DMS53 treated with DMSO at 0.1 percent for 48 hours (cell line): ENCODE measurements at regions not wholly inside any gene's neighbourhood (a gene's known extent, or its start where the extent isn't known, plus 50 kb on each side); places are given as distances from the start of the nearest gene placed in this dataset.

Experiments used
- DNase-seq: peaks from one replicate; lab custom pipeline; 2025; ENCODE audit not compliant: unreplicated experiment; lab: John Stamatoyannopoulos, UW

DNA sequence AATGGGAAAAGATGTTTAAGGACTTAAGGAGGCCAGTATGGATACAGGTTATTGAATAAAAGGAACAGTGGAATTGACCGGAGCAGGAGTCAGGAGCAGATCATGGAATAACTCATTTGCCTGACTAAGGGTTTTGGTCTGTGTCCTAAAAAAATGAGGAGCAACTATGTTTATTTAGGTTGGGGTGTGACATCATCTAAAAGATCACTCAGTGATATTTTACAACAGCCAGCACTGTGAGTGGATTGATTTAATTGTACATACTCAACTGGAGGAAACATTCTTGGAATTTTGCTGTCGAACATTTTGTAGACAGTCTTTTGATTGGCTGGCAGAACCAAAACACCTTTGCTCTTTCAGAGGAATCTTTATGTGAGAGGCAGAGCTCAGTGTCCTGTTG is 348.6 kb upstream of the CDIN1 start:
- DNase-seq, result no peak

DNA sequence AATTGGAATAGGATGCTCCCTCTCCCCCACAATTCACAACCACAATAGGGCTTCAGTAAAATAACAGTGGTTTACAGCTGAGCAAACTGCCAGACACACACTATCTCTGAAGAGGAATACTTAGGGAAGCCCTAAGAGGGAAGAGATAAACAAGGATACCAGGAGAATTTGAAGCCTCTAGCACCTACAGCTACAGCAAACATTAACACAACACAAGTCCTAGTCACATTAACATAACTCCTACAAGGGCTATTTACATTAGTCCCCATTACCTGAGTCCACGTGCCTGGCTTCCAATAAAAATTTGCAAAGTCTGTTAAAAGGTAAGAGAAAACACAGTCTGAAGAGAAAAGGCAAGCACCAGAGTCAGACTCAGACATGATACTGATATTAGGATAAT is 346.9 kb upstream of the CDIN1 start:
- DNase-seq, result no peak

DNA sequence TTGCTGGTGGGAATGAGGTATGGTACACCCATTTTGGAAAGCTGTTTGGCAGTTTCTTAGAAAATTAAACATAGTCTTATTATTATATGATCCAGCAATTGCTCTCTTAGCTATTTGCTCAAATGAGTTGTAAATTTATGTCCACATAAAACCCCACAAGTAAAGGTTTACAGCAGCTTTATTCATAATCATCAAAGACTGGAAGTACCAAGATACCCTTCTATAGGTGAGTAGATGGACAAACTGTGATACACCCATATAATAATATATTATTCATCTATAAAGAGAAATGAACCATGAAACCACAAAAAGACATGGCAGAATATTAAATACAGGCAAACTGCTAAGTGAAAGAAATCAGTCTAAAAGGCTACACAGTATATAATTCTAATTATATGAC is 344.7 kb upstream of the CDIN1 start:
- no peak for DNase-seq

DNA sequence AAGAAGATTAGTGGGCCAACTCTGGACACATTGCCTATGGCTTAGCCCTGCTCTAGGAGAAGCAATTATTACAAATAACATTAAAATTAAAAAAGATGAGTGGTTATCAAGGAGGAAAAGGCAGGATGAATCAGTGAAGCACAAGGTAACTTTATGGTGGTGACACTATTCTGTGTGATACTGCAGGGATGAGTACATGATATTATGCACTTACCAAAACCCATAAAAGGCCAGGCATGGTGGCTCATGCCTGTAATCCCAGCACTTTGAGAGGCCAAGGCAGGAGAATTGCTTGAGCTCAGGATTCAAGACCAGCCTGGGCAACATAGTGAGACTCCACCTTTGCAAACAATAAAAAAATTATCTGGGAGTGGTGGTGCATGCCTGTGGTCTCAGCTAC is 344.3 kb upstream of the CDIN1 start:
- no peak for DNase-seq

DNA sequence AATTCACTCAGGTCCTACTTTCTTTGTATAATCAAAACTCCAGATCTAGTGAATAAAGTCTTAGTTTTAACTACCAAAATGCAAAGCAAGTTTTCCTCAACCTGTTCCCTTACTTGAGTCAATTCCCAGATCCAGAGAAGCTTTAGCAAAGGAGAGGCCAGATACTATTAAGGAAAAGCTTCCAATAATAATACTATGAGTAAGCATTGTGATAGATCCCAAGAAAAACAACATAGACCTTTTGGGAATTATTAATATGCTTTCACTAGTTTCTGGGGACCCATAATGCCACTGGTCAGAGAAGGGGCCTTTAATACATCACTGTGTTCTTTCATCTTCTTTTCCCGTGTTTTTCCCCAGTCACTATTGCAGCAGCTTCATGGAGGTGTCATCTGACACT is 339.9 kb upstream of the CDIN1 start:
- DNase-seq, result no peak

DNA sequence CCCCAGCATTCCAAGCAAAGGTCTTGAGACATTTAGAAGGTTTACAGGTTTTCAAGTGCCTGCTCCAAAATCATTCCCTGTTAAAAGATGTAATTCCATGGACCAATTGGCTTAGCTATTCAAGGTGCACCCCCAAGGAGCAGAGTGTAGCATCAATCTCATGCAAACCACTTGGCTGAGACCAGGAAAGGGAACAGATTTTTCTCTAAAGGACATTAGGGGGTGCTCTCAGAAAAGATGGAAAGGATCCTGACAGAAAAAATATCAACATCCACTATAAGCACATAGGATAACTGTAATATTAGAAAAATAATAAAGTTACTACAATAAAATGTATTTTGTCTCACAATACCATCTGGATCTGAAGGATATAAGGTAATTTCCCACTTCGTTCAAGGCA is 328.0 kb upstream of the CDIN1 start:
- no peak for DNase-seq

DNA sequence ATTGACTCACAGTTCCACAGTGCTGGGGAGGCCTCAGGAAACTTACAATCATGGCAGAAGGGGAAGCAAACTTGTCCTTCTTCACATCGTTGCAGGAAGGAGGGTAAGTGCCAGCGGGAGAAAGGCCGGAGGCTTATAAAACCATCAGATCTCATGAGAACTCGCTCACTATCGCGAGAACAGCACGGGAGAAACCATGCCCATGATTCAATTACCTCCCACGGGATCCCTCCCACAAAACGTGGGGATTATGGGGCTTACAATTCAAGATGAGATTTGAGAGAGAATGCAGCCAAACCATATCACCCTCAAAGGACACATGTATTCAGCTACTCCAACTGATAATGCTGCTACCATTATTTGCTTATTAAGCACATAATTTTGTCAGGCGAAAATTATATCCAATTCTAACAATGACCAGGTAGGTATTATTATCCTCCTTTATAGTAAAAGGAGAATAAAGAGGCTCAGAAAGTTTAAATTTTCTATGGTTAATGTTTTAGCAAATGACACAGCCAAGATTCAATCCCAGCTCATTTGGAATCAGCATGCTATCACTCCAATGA is 327.2 kb upstream of the CDIN1 start:
- no peak for DNase-seq

DNA sequence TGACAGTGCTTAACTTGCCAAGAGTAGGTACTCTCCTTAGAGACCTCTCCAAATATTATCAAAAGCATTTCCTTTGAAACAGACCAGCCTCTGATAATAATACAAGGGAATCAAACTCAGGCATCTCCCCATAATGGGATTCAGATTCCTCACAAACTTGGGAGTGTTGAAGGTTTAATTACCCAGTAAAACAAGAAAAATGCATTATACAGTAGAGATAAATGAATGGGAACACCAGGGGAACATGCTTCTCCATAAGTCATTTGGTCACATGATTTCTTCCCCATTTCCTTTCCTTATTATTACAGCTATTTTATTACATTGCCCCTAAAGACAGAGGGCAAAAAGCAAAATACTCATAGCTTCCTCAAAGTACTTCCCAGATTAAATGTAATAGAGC is 325.0 kb upstream of the CDIN1 start:
- no peak for DNase-seq

DNA sequence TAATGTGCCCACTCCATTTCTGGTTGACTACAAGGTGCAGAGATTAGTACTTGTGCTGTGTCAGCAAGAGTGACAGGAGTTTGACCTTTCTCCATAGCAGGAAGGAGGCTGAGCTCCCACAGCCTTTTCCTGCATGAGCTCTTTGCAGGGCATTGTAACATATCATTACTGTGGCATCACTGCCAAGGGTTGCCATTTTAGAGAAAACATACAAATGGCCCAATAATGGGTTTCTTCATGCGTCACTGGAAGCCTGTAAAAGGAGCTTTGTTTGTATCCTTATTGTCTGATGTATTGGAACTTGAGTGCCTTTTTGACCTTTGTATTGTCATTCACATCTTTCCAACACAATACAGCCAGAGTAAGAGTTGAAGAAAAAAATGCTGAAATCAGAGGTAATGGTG is 323.0 kb upstream of the CDIN1 start:
- DNase-seq, result no peak

DNA sequence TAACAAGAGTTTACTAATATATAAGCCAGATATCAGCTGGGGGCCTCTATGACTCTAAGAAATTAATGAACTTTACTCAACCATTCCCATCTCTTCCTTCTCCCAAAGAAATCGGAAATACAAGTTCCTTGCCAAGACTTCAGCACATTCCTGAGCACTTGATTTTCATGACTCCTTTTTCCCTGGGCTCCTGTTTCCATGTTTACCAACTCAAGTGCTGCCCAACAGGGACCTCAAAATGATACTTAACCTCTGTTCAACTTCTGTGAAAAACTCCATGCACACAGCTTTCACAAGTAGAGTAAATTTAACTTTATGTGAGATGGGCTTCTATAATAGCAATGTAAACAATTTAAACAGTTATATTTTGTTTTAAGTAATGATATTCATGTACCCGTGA is 315.8 kb upstream of the CDIN1 start:
- DNase-seq, result no peak

DNA sequence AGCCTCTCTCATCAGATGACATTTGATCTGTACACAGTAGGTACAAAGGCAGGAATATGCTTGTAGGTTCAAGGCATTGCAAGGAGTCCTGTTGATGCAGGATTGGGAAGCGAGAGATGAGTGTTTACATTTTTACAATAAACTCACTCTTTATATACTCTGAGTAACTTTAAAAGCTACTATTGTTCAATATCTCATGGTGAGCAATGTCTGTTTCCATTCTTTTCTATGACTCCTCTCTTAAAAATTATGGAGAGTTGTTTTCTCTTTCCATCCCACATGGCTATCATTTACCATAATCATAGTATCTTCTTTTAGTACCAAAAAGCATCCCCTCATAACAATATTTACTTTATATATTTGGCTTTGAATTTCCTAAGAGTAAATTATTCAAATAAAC is 314.0 kb upstream of the CDIN1 start:
- no peak for DNase-seq

DNA sequence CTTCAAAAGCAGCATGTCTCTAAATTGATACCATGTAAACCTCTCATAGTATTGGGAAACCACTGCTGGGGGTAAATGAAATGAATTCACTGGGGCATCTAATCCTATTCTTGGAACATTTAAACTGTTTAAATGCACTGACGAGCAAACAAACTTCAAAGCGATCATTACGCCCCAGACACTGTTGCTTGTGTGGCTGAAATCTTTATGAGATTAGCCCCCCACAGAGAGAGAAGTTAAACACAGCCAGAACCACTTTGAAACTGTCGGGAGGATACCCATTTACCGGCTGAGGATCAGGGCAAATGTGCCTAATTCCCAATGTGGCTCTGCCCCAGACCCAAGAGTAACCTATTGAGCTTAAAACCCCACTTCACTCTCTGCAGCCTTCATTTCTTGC is 308.4 kb upstream of the CDIN1 start:
- DNase-seq, result no peak

DNA sequence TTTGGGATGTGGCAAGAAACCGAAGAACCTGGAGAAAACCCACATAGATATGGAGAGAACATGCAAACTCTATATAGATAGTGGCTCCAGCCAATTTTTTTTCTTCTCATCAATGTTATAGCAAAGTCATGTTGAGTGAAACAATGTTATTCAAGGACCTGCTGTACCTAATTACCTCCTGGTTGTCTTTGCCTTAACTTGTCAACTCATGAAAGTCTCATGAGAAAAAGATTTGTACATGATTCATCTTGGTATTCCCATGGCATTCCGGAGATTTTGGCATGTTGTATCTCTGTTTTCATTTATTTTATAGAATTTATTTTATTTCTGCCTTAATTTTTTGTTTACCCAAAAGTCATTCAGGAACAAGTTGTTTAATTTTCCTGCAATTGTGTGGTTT is 303.8 kb upstream of the CDIN1 start:
- no peak for DNase-seq

DNA sequence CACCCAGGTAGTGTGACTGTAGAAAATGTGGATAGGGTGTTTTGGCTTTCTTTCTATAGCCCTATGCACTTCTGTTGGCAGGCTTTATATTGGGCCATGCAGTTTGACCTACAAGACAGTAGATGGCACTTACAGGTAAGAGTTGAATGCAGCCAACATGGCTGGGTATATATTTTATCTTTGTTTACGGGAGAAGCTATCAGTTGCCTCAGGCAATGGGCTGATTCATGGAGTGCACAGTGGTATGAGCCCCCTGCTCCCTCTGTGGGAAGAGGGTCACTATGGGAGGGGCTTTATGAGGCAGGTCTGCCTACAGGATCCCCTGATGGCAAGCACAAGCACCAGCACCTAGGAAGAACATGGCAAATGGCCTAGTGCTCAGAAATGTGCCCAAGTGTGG is 301.2 kb upstream of the CDIN1 start:
- no peak for DNase-seq

DNA sequence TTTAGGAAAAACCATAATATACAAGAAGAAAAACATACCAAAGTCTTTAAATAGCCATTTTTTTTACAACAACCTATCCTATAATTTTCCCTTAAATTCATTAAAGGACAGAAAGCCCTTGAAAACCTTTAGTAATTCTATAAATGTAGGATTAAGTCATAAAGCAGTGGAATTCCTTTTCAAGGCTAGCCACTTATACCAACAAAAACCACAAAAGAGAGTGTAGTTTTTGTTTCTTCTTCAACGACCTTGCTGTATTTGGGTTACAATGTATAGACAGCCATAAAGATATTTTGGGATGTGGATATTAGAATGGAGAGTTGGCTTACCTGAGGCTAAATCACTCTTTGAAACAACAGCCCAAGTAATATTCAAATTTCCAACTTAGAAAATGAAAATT is 296.6 kb upstream of the CDIN1 start:
- no peak for DNase-seq

DNA sequence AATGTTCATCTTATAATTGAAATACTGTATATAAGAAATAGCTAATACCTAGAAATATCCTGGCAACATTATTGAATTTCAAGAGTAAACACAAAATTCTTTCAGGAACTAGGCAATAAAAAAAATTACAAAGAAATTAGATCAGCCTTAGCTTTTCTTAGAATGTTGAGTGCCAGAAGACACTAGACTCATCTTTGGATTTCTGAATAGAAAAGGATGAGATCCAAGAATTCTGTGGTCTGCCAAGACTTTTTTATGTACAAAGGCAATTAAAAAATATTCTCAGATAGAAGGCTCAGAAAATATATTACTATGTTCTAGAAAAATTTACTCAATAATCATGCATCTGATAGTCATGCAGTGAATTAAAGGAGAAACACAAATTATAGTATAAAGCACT is 294.5 kb upstream of the CDIN1 start:
- DNase-seq, result no peak

DNA sequence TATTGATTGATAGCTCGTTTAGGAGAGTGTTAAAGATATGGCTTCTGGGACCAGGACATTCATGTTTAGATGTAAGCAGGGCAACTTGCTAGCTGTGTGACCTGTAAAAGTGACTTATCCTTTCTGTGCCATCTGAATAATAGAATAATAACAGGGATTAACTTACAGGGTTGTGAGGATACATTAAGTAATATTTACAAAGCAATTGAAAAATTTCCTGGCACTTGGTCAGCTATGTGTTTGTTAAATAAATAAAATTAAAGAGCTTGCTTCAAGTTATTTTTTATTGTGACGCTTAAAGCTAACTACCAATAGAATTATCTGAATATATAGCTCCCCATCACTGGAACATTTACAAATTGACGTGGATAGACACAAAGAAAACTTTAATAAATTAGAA is 287.9 kb upstream of the CDIN1 start:
- DNase-seq, result peak; percentile 22

DNA sequence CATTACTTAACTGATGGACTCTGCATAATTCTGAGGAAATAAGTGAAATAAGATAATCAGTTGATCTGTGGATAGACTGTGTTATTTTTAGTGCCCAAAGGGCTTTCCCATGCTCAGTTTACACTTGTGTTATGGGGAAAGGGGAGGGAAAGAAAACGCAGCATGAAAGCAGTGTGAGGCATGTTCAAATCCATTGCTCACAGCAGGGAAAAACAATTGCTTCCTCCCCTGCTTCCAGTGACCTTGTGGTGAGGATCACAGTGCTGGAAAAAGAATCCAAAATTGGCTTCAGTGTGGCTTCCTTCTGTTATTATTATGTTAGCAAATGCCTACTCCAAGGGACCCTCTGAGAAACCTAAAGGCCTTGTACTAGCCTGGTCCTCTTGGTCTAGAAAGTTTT is 285.1 kb upstream of the CDIN1 start:
- DNase-seq, result no peak

DNA sequence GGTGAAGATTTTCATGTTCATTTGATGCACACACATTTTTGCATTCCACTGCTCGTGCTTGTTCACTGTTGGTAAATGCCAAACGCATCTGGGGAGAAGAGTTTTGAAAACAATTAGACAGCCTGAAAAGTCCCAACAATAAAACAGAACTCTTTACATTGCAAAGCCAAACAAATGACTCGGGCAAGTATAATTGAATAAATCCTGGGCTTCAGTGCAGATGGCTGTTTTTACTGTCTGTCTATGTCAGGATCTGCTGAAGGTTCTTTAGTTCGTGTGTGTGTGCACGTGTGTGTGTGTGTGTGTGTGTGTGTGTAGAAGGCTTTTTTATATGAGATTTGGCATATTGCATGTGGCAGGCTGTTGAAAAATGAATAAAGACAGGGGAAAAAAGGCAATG is 277.5 kb upstream of the CDIN1 start:
- no peak for DNase-seq

DNA sequence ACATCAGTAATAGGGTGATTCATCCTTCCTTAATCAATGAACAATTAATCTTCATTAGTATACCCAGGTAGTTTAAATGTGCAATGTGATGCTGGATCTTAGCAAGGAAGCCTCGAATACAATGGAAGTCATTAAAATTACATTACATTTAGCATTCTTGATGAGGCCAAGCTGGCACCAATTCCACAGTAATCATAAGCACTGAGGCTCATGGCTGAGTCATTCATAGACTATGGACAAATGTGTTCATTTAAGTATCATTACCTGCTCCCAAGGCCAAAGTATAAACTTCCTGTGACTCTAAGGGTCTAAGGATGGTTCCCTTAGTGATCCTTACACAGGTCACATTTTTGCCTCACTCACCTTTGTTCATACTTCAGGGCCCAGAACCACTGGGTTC is 266.4 kb upstream of the CDIN1 start:
- no peak for DNase-seq

DNA sequence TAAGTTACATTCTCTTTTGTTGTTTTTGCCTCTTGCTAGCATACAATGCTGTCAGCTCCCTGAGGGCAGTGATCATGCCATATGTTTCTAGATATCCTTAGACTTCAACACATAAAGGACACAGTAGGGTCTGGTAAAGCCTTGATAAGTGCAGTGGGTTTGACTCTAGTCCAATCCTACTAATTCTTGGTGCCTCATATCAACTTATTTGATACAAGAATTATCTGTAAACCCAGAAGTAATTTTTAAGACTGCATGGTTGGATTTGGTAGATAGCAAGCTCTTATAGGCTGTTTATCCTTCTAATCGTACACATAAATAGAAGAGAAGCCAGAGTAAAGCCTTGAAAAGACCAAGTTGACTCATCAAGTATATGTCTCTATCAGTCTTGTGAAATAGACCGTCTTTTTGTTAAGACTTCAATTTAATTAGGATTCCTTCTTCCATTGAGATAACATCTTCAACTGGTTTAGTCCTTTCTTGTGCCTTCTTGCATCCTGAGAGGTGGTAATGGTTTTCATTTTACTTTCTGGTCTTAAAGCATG is 265.6 kb upstream of the CDIN1 start:
- no peak for DNase-seq

DNA sequence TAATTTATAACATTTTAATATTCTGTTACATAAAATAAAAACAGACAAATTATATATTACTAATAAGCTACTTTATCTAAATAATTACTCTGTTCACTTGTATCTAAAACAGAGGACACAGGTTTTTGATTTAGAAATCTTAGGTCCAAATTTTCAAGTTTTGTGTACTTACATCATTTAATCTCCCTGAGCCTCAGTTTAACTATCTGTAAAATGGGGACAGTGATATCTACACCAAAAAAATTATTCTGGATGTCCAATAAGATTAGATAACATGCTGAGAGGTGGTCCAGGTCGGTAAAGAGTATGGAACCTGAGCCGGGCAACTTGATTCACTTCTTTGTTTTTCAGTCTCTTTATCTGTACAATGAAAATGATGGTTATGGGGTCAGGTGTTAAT is 263.8 kb upstream of the CDIN1 start:
- no peak for DNase-seq

DNA sequence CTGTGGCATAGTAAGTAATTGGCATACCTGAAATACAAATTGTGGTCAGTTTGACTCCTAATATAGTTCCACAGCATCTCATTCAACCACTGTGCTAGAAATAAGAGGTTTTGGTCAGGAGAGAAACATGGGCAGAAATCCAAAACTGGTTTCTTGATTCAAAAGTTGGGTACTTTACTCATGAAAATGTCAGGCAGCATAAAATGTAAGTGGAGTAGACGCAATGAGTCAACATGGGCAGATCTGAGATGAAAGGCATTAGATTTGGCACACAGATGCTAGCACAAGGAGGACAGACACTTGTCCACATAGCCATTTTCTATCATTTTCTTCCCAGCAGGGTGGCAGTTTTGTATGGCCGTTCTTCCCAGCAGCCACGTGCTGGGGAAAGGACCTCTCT is 255.8 kb upstream of the CDIN1 start:
- DNase-seq, result no peak

DNA sequence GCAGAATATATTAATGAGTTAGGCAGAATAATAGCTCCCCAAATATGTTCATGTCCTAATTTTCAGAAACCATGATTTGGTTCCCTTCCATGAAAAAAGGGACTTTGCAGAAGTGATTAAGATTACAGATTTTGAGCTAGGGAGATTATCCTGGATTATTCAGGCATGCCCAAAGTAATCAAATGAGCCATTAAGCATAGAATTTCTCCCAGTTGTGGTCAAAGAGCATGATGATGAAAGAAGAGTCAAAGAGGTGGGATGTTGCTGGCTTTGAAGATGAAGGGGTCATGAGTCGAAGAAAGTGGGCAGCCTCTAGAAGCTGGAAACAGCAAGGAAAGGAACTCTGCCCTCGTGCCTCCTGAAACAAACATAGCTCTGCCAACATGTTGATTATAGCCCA is 254.2 kb upstream of the CDIN1 start:
- no peak for DNase-seq
